Neural cell (in vitro differentiated cells): ENCODE measurements at regions not wholly inside any gene's neighbourhood (a gene's known extent, or its start where the extent isn't known, plus 50 kb on each side); places are given as distances from the start of the nearest gene placed in this dataset.

Experiments
- H2AFZ ChIP-seq: fragments of 200-600, 300-800 bp; sonication (generic), shearing (Covaris generic); 2 replicates; pipeline ENCODE4 v1.6.0; 2014; ENCODE audit warnings: low read depth, mild to moderate bottlenecking, antibody characterized with exemption, low read length, moderate library complexity
- H3F3A ChIP-seq: fragments of 200-600 bp; shearing (Covaris generic); 2 replicates; pipeline ENCODE4 v1.6.1; 2016; ENCODE audit warnings: mild to moderate bottlenecking, moderate library complexity, mixed read lengths, antibody characterized with exemption, low read length; ENCODE audit not compliant: insufficient read depth, poor library complexity, severe bottlenecking
- H3K27ac ChIP-seq: fragments of 200-600, 300-800 bp; sonication (generic), shearing (Covaris generic); 2 replicates; pipeline ENCODE4 v1.5.1; 2014; ENCODE audit warnings: mild to moderate bottlenecking, low read length, moderate library complexity
- H3K27me3 ChIP-seq: fragments of 300-800, 200-600 bp; sonication (generic), shearing (Covaris generic); 2 replicates; pipeline ENCODE4 v1.6.0; 2014; ENCODE audit warnings: mild to moderate bottlenecking, low read depth, low read length, moderate library complexity; ENCODE audit not compliant: insufficient read depth
- H3K36me3 ChIP-seq: fragments of 300-800, 200-600 bp; sonication (generic), shearing (Covaris generic); 2 replicates; pipeline ENCODE4 v1.5.1; 2014; ENCODE audit warnings: mild to moderate bottlenecking, antibody characterized with exemption, low read length, moderate library complexity; ENCODE audit not compliant: insufficient read depth
- H3K4me2 ChIP-seq: fragments of 300-800, 200-600 bp; sonication (generic), shearing (Covaris generic); 2 replicates; pipeline ENCODE4 v1.6.0; 2014; ENCODE audit warnings: mild to moderate bottlenecking, low read length
- H3K4me3 ChIP-seq: fragments of 300-800, 200-600 bp; sonication (generic), shearing (Covaris generic); 2 replicates; pipeline ENCODE4 v1.5.1; 2014; ENCODE audit warnings: mild to moderate bottlenecking, low read length, moderate library complexity
- H3K79me2 ChIP-seq: fragments of 200-600 bp; shearing (Covaris generic); replicated peaks from 2 replicates; pipeline ENCODE4 v1.6.0; 2014; ENCODE audit warnings: mild to moderate bottlenecking, low read length, moderate library complexity; ENCODE audit not compliant: insufficient read depth
- H3K9ac ChIP-seq: fragments of 300-800, 200-600 bp; sonication (generic), shearing (Covaris generic); 2 replicates; pipeline ENCODE4 v1.6.1; 2016; ENCODE audit warnings: mild to moderate bottlenecking, low read length, mixed read lengths
- H3K9me2 ChIP-seq: fragments of 200-600 bp; shearing (Covaris generic); 2 replicates; pipeline ENCODE4 v1.6.1; 2016; ENCODE audit warnings: mild to moderate bottlenecking, low read length, mixed read lengths; ENCODE audit not compliant: insufficient read depth
- H3K9me3 ChIP-seq: fragments of 200-600, 300-800 bp; sonication (generic), shearing (Covaris generic); 2 replicates; pipeline ENCODE4 v1.6.1; 2016; ENCODE audit warnings: mild to moderate bottlenecking, mixed run types, low read length, moderate library complexity, mixed read lengths
- H4K20me1 ChIP-seq: fragments of 200-600 bp; shearing (Covaris generic); 2 replicates; pipeline ENCODE4 v1.6.1; 2016; ENCODE audit warnings: mild to moderate bottlenecking, mixed run types; ENCODE audit not compliant: insufficient read depth
- CTCF ChIP-seq: fragments of 450-650 bp; IDR thresholded peaks from 2 replicates; pipeline ENCODE4 v1.5.1; 2014; ENCODE audit warnings: antibody characterized with exemption, mild to moderate bottlenecking, moderate library complexity; ENCODE audit not compliant: poor library complexity, severe bottlenecking
- EP300 ChIP-seq: fragments of 450-650 bp; conservative IDR thresholded peaks from 2 replicates; pipeline ENCODE4 v1.6.1; 2014; ENCODE audit warnings: antibody characterized with exemption, mild to moderate bottlenecking, moderate library complexity; ENCODE audit not compliant: poor library complexity, severe bottlenecking
- EZH2 ChIP-seq: fragments of 200-600, 300-800 bp; shearing (Covaris generic), sonication (generic); IDR thresholded peaks from 2 replicates; pipeline ENCODE4 v1.6.1; 2014; ENCODE audit warnings: antibody characterized with exemption, low read length, borderline replicate concordance, mild to moderate bottlenecking; ENCODE audit not compliant: insufficient read depth, poor library complexity, severe bottlenecking
- MXI1 ChIP-seq: fragments of 450-650 bp; conservative IDR thresholded peaks from 2 replicates; pipeline ENCODE4 v1.6.1; 2014; ENCODE audit warnings: antibody characterized with exemption, mild to moderate bottlenecking; ENCODE audit not compliant: poor library complexity, severe bottlenecking
- POLR2AphosphoS5 ChIP-seq: IDR thresholded peaks from 2 replicates; pipeline ENCODE4 v1.6.1; 2012
- RAD21 ChIP-seq: fragments of 450-650 bp; conservative IDR thresholded peaks from 2 replicates; pipeline ENCODE4 v1.6.1; 2014; ENCODE audit warnings: antibody characterized with exemption, mild to moderate bottlenecking, moderate library complexity
- REST ChIP-seq: IDR thresholded peaks from 2 replicates; pipeline ENCODE4 v1.6.1; 2012; ENCODE audit warnings: borderline replicate concordance
- SMC3 ChIP-seq: fragments of 450-650 bp; conservative IDR thresholded peaks from 2 replicates; pipeline ENCODE4 v1.6.1; 2014; ENCODE audit warnings: antibody characterized with exemption, mild to moderate bottlenecking, moderate library complexity; ENCODE audit not compliant: poor library complexity
- TAF1 ChIP-seq: IDR thresholded peaks from 2 replicates; pipeline ENCODE4 v1.6.1; 2012; ENCODE audit warnings: low read depth

DNA sequence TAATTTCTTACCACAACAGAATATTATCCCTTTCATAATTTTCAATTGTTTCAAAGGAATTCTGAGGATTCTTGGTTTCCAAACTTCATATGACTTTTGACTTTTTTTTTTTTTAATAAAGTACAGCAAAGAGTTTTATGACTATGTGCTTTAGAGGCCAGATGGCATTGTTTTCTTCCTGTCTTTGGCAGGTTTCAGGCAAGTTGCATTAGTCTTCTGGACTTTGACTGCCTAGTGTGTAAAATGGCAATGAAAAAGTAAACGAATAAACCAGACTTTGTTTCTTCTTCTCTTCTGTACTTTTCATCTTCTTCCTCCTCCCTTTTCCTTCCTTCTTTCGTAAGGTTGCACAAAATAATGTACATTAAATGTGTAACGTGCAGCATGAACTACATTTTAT lies 172.6 kb upstream of the RBFOX1 start:
- H4K20me1 ChIP-seq = no peaks in the 10 kb centered on the region
- H3K79me2 ChIP-seq = no peaks in the 10 kb centered on the region
- H3K36me3 ChIP-seq = no peaks in the 10 kb centered on the region
- H3K27ac ChIP-seq = no peak overlapping the region
- H2AFZ ChIP-seq = no peak overlapping the region
- no peaks in the 10 kb centered on the region for H3K9me3 ChIP-seq
- H3K27me3 ChIP-seq = no peaks in the 10 kb centered on the region
- no peak for TF ChIP-seq CTCF
- no peak for TF ChIP-seq RAD21
- no peak for TF ChIP-seq MXI1
- TF ChIP-seq EP300 = no peak
- TF ChIP-seq SMC3 = no peak
- TF ChIP-seq EZH2 = no peak
- no peak for TF ChIP-seq POLR2AphosphoS5
- H3F3A ChIP-seq = no peaks in the 10 kb centered on the region
- H3K9ac ChIP-seq = no peak overlapping the region
- no peak overlapping the region for H3K4me3 ChIP-seq
- no peaks in the 10 kb centered on the region for H3K9me2 ChIP-seq
- H3K4me2 ChIP-seq = no peak overlapping the region

GRCh38 chr16:7158481-7158880 lies 174.2 kb upstream of the RBFOX1 start:
- no peaks in the 10 kb centered on the region for H3K27me3 ChIP-seq
- no peak for TF ChIP-seq TAF1
- no peak for TF ChIP-seq MXI1
- TF ChIP-seq EP300 = no peak
- no peak overlapping the region for H3K4me2 ChIP-seq
- no peaks in the 10 kb centered on the region for H3K9me2 ChIP-seq
- no peaks in the 10 kb centered on the region for H3K79me2 ChIP-seq
- no peak overlapping the region for H2AFZ ChIP-seq
- no peak overlapping the region for H3K4me3 ChIP-seq
- H3K27ac ChIP-seq = no peak overlapping the region
- no peaks in the 10 kb centered on the region for H3K9me3 ChIP-seq
- H3F3A ChIP-seq = no peaks in the 10 kb centered on the region
- H4K20me1 ChIP-seq = no peaks in the 10 kb centered on the region
- no peak overlapping the region for H3K9ac ChIP-seq
- H3K36me3 ChIP-seq = no peaks in the 10 kb centered on the region

GRCh38 chr16:7150230-7150629 lies 182.4 kb upstream of the RBFOX1 start:
- Histone ChIP-seq H3F3A (no peaks in the 10 kb centered on the region), H3K4me3 (no peak overlapping the region), H2AFZ (no peak overlapping the region), H3K36me3 (no peaks in the 10 kb centered on the region), H3K4me2 (no peak overlapping the region), H3K79me2 (no peaks in the 10 kb centered on the region), H4K20me1 (no peaks in the 10 kb centered on the region), H3K27ac (no peak overlapping the region), H3K9ac (no peak overlapping the region), H3K27me3 (no peaks in the 10 kb centered on the region), H3K9me3 (no peaks in the 10 kb centered on the region), H3K9me2 (no peaks in the 10 kb centered on the region)
- TF ChIP-seq MXI1 (no peak), RAD21 (no peak), TAF1 (no peak), SMC3 (no peak), CTCF (no peak), EP300 (no peak), EZH2 (no peak), POLR2AphosphoS5 (no peak), REST (no peak)
